Right cardiac atrium (tissue), 5 donors: ENCODE measurements at regions not wholly inside any gene's neighbourhood (a gene's known extent, or its start where the extent isn't known, plus 50 kb on each side); places are given as distances from the start of the nearest gene placed in this dataset.
"Not testable (repeated sequence)": the region's sequence is repeated elsewhere in the genome, so short reads cannot be mapped to it uniquely, and the experiment has no call there.

Experiments
- ATAC-seq, 2 donors: fragments of 200-7000 bp; cut with Tn5 transposase; one replicate each; pipeline versions ENCODE4 v1.8.0 to v1.9.1; 2020; ENCODE audit warnings: moderate library complexity in 2 of 2, mild to moderate bottlenecking in 1 of 2
- DNase-seq, 3 donors: peaks; one replicate each; pipeline ENCODE4 v3.0.0-alpha.2; 2020
- H3K27ac ChIP-seq: one replicate; pipeline ENCODE4 v1.5.1; 2013; ENCODE audit warnings: mild to moderate bottlenecking, low read length, control low read depth, moderate library complexity
- H3K27me3 ChIP-seq: one replicate; pipeline ENCODE4 v1.6.1; 2013; ENCODE audit not compliant: control insufficient read depth, insufficient read depth
- H3K4me1 ChIP-seq: one replicate; pipeline ENCODE4 v1.6.1; 2013; ENCODE audit warnings: low read length; ENCODE audit not compliant: control insufficient read depth, insufficient read depth
- H3K4me3 ChIP-seq: one replicate; pipeline ENCODE4 v1.5.1; 2013; ENCODE audit warnings: low read length, control low read depth
- H3K9me3 ChIP-seq: one replicate; pipeline ENCODE4 v1.6.1; 2013; ENCODE audit warnings: low read length; ENCODE audit not compliant: control insufficient read depth
- WGBS: extraction: QIAGEN DNeasy Blood & Tissue Kit; methylation state at CpG from one replicate; pipeline ENCODE4 v1.1.7; 2013; 5-methylcytosine and 5-hydroxymethylcytosine counted together
- intact Hi-C, 4 donors: fragments of 100-400 bp; cut with DNase I; formaldehyde crosslinking; loops; one replicate each; pipeline versions ENCODE4 v1.11.0 to v1.14.0; 2022 to 2023
- donor health status: healthy with polysubstance abuse.
- donor health status: DM: no; HTN: yes; CAD: no.
- donor health status: DM: no; HTN: no; CAD: no.
- donor health status: DM: no; HTN: yes; CAD: no; lungs with severe emphysema.
- donor health status: DM: yes; HTN: yes; CAD: no.

GRCh38 chr3:139187154-139187553 lies 142.5 kb upstream of the PRR23C start:
- no peaks in the 10 kb centered on the region for H3K9me3 ChIP-seq
- WGBS = 15% methylated on average over 1 of the region's 1 CpG
- peak in 1 of 2 donors; percentile 37 for ATAC-seq
- H3K4me1 ChIP-seq = no peaks in the 10 kb centered on the region
- DNase-seq = no peak
- no peak overlapping the region for H3K27ac ChIP-seq
- H3K4me3 ChIP-seq = no peak overlapping the region
- intact Hi-C loops = no loop called here
- no peaks in the 10 kb centered on the region for H3K27me3 ChIP-seq

- Histone ChIP-seq H3K27ac (no peak overlapping the region), H3K9me3 (no peaks in the 10 kb centered on the region), H3K4me1 (no peaks in the 10 kb centered on the region), H3K27me3 (no peaks in the 10 kb centered on the region), H3K4me3 (no peak overlapping the region)
- intact Hi-C loops = no loop called here
- 75% methylated on average over 4 of the region's 4 CpGs for WGBS
- DNase-seq (no peak), ATAC-seq (no peak)
Observed at GRCh38 chr3:139187648-139188047, 143.0 kb upstream of the PRR23C start.

- no peaks in the 10 kb centered on the region for H3K4me1 ChIP-seq
- no peak for ATAC-seq
- no peak overlapping the region for H3K4me3 ChIP-seq
- H3K27me3 ChIP-seq = no peaks in the 10 kb centered on the region
- intact Hi-C loops = no loop called here
- DNase-seq = no peak
- no peaks in the 10 kb centered on the region for H3K9me3 ChIP-seq
- WGBS = 92% methylated on average over 5 of the region's 5 CpGs
- no peak overlapping the region for H3K27ac ChIP-seq
Observed at GRCh38 chr3:139189943-139190342, 145.3 kb upstream of the PRR23C start.

DNA sequence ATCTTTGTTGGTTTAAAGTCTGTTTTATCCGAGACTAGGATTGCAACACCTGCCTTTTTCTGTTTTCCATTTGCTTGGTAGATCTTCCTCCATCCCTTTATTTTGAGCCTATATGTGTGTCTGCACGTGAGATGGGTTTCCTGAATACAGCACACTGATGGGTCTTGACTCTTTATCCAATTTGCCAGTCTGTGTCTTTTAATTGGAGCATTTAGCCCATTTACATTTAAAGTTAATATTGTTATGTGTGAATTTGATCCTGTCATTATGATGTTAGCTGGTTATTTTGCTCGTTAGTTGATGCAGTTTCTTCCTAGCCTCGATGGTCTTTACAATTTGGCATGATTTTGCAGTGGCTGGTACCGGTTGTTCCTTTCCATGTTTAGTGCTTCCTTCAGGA lies 149.4 kb upstream of the MRPS22 start:
- H3K9me3 ChIP-seq, DNase-seq, H3K4me1 ChIP-seq, H3K4me3 ChIP-seq, H3K27me3 ChIP-seq, intact Hi-C loops, ATAC-seq, H3K27ac ChIP-seq: not testable (repeated sequence)
- 72% methylated on average over 2 of the region's 5 CpGs for WGBS

- H3K27ac ChIP-seq, H3K27me3 ChIP-seq, intact Hi-C loops, H3K9me3 ChIP-seq, H3K4me1 ChIP-seq, H3K4me3 ChIP-seq, DNase-seq, ATAC-seq: not testable (repeated sequence)
- WGBS = 89% methylated on average over 10 of the region's 10 CpGs
Observed at GRCh38 chr3:139196146-139196545, 147.7 kb upstream of the MRPS22 start.

- ATAC-seq = no peak
- 94% methylated on average over 2 of the region's 2 CpGs for WGBS
- Histone ChIP-seq H3K4me3 (no peak overlapping the region), H3K27me3 (no peaks in the 10 kb centered on the region), H3K4me1 (no peaks in the 10 kb centered on the region), H3K27ac (no peak overlapping the region), H3K9me3 (no peaks in the 10 kb centered on the region)
- intact Hi-C loops = no loop called here
- DNase-seq = no peak
Observed at GRCh38 chr3:139197251-139197650, 146.6 kb upstream of the MRPS22 start.

DNA sequence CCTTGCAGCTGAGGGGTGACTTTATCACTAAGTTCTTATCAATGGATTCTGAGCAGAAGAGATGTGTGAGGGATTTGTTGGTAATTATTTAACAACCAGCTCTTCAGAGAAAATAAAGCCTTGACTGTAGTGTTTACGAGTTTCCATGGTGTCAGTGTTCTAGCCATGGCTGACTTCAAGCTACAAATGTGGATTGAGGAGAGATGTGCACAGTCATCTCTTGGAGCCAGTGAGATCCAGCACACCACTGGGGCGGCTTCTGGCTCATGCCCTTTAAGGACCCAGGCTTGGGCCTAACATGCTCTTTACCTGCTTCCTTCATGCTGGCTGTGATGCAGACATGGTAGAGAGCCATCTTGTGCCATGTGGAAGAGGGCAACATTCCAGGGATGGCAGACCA lies 145.6 kb upstream of the MRPS22 start:
- Histone ChIP-seq H3K4me3 (no peak overlapping the region), H3K27me3 (no peaks in the 10 kb centered on the region), H3K9me3 (no peaks in the 10 kb centered on the region), H3K27ac (no peak overlapping the region), H3K4me1 (no peaks in the 10 kb centered on the region)
- ATAC-seq = no peak
- intact Hi-C loops = no loop called here
- 89% methylated on average over 2 of the region's 2 CpGs for WGBS
- no peak for DNase-seq

- no peak for DNase-seq
- ATAC-seq = no peak
- 80% methylated on average over 2 of the region's 2 CpGs for WGBS
- Histone ChIP-seq H3K27me3 (no peaks in the 10 kb centered on the region), H3K4me3 (no peak overlapping the region), H3K27ac (no peak overlapping the region), H3K4me1 (no peaks in the 10 kb centered on the region), H3K9me3 (no peaks in the 10 kb centered on the region)
- intact Hi-C loops = no loop called here
Observed at GRCh38 chr3:139198929-139199328, 144.9 kb upstream of the MRPS22 start.

DNA sequence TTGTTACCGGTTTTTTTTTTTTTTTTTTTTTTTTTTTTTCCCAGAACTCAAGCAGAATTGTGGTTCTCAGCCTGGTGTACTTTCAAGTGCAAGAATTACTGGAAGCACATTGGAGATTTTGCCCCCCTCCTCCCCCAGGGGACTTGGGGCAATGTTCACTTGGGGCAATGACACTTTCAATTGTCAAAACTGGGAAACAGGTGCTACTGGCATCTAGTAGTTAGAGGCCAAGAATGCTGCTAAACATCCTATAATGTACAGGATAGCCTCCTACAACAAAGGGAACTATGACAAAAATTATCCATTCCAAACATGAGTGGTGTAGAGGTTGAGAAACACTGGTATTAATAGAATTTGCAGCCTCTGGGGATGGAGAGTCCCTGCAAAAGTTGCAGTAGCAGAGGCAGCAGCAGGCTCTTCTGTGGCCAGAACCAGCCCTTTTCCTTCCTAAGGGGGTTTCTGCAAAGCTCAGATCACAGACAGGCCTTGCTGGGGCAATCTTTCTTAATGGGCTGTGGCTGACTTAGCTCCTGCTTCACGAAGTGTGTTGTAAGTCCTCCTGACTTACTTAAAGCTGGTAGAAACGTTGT lies 144.3 kb upstream of the MRPS22 start:
- Histone ChIP-seq H3K27me3 (no peaks in the 10 kb centered on the region), H3K27ac (no peak overlapping the region), H3K4me1 (no peaks in the 10 kb centered on the region), H3K9me3 (no peaks in the 10 kb centered on the region), H3K4me3 (no peak overlapping the region)
- DNase-seq = no peak
- no peak for ATAC-seq
- intact Hi-C loops = no loop called here
- WGBS = 48% methylated on average over 3 of the region's 3 CpGs

- Histone ChIP-seq H3K4me3 (no peak overlapping the region), H3K9me3 (no peaks in the 10 kb centered on the region), H3K27me3 (no peaks in the 10 kb centered on the region), H3K27ac (no peak overlapping the region), H3K4me1 (no peaks in the 10 kb centered on the region)
- intact Hi-C loops = no loop called here
- DNase-seq (no peak), ATAC-seq (no peak)
- 85% methylated on average over 7 of the region's 7 CpGs for WGBS
Observed at GRCh38 chr3:139201446-139202225, 142.2 kb upstream of the MRPS22 start.

- intact Hi-C loops = no loop called here
- ATAC-seq (peak; percentile 14 to 44), DNase-seq (peak in 2 of 3 donors; percentile 43 to 51)
- Histone ChIP-seq H3K27ac (no peak overlapping the region), H3K27me3 (no peaks in the 10 kb centered on the region), H3K9me3 (no peaks in the 10 kb centered on the region), H3K4me3 (no peak overlapping the region), H3K4me1 (no peaks in the 10 kb centered on the region)
- WGBS = 25% methylated on average over 5 of the region's 5 CpGs
Observed at GRCh38 chr3:139202226-139202958, 141.4 kb upstream of the MRPS22 start.
